ENCODE measurements at regions not wholly inside any gene's neighbourhood (a gene's known extent, or its start where the extent isn't known, plus 50 kb on each side); places are given as distances from the start of the nearest gene placed in this dataset.
"Not testable (repeated sequence)": the region's sequence is repeated elsewhere in the genome, so short reads cannot be mapped to it uniquely, and the experiment has no call there.

DNA sequence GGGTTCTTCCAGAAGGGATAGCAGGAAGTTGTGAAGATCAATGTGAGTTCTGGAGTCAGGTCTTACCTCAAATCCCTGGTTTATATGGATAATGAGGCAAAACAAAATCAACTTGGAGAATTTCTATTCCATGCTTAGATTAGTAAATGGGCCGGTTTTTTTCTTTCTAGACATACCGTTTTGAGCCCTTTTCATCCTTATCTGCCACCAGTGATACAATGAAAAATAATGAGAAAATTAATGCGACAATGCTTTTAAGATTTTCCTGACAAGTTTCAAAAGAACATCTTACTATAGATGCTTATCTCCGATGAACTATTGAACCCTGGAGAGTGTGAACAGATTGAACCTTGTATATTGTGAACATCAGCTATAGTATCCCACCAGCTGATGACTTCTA, 262.7 kb downstream of the BTG1 start:
- WGBS, 2 donors: 90 to 95% methylated on average over 4 of the region's 4 CpGs
- TF ChIP-seq POLR2AphosphoS5 (IDR thresholded peaks at IDR 0.05) (no peak), EP300 (IDR thresholded peaks at IDR 0.05) (no peak), POLR2A (IDR thresholded peaks at IDR 0.05) (no peak)
- TF ChIP-seq, protein P1, sequence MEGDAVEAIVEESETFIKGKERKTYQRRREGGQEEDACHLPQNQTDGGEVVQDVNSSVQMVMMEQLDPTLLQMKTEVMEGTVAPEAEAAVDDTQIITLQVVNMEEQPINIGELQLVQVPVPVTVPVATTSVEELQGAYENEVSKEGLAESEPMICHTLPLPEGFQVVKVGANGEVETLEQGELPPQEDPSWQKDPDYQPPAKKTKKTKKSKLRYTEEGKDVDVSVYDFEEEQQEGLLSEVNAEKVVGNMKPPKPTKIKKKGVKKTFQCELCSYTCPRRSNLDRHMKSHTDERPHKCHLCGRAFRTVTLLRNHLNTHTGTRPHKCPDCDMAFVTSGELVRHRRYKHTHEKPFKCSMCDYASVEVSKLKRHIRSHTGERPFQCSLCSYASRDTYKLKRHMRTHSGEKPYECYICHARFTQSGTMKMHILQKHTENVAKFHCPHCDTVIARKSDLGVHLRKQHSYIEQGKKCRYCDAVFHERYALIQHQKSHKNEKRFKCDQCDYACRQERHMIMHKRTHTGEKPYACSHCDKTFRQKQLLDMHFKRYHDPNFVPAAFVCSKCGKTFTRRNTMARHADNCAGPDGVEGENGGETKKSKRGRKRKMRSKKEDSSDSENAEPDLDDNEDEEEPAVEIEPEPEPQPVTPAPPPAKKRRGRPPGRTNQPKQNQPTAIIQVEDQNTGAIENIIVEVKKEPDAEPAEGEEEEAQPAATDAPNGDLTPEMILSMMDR (IDR thresholded peaks at IDR 0.05): no peak
- H3K27ac ChIP-seq: no peak overlapping the region
- no peaks in the 10 kb centered on the region for H3K36me3 ChIP-seq
- no peak for DNase-seq
- H3K9me3 ChIP-seq: no peaks in the 10 kb centered on the region
- H3K4me1 ChIP-seq: no peaks in the 10 kb centered on the region
- no peak overlapping the region for H3K4me3 ChIP-seq
- intact Hi-C loops (cut with DNase I): no loop called here
- H3K27me3 ChIP-seq: no peaks in the 10 kb centered on the region

DNA sequence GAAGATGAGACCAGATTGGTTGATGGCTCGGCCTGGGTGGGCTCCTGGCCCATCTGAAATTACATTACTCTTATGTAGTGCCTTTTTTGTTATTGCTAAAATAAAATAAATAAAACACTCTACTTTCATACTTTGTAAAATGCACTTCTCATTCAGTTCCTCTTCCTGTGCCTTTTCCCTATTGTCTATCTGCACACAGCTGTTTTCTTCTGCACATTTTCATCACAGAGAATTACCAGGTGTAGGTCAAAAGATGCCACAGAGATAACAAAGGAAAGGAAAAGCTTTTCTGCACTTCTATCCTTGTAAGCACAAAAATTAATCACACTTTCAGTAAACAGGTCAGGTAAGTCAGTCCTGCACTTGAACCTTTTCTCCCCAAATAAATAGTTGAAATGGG, 265.1 kb downstream of the BTG1 start:
- Histone ChIP-seq H3K9me3 (no peaks in the 10 kb centered on the region), H3K4me3 (no peak overlapping the region), H3K27ac (no peak overlapping the region), H3K4me1 (no peaks in the 10 kb centered on the region), H3K27me3 (no peaks in the 10 kb centered on the region), H3K36me3 (no peaks in the 10 kb centered on the region)
- TF ChIP-seq EP300 (IDR thresholded peaks at IDR 0.05) (no peak), POLR2A (IDR thresholded peaks at IDR 0.05) (no peak), POLR2AphosphoS5 (IDR thresholded peaks at IDR 0.05) (no peak)
- TF ChIP-seq, protein P1 (IDR thresholded peaks at IDR 0.05): no peak
- intact Hi-C loops (cut with DNase I): no loop called here
- no peak for DNase-seq
- whole genome bisulfite sequencing, 2 donors: 93 to 97% methylated on average over 1 of the region's 1 CpG

DNA sequence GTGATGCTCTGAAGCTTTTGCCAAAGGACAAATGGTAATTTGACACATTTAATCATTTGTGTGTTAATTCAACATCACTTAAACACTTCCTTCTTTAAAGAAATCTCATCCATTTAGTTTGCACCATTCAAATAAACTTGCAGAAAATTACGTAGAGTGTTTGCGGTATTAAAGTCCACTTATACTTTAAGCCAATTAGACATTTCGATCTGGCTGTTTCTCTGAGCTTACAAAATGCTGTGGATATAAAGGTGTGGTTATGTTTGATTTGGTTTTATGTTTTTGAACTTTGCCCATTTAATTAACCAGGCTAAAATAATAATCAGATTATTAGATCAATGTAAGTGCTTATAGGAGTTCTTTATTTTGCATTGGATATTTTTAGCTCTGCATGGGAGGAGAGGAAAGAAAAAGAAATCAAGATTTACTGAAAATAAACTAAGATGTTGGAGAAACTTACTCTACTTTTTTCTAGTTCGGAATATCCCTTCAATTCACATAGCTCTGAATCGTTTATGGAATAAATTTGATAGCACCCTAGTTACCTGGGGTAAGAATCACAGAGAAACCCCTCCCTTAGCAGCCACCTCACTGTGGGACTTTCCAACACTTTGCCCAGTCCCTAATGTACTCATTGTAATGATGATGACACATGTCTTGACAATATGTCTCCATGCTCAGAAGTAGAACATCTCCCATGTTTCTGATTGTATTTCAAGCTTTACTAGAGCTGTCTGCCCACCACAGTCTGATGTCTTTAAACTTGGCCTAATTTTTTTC, 268.0 kb downstream of the BTG1 start:
- H3K36me3 ChIP-seq: no peaks in the 10 kb centered on the region
- 26 to 68% methylated on average over 5 of the region's 5 CpGs for WGBS, 2 donors
- DNase-seq: no peak
- H3K4me1 ChIP-seq: no peaks in the 10 kb centered on the region
- intact Hi-C loops (cut with DNase I): no loop called here
- H3K9me3 ChIP-seq: no peaks in the 10 kb centered on the region
- TF ChIP-seq POLR2A (IDR thresholded peaks at IDR 0.05): no peak
- no peak for TF ChIP-seq POLR2AphosphoS5 (IDR thresholded peaks at IDR 0.05)
- no peak for TF ChIP-seq EP300 (IDR thresholded peaks at IDR 0.05)
- TF ChIP-seq, protein P1 (IDR thresholded peaks at IDR 0.05): no peak
- no peak overlapping the region for H3K27ac ChIP-seq
- H3K27me3 ChIP-seq: no peaks in the 10 kb centered on the region
- no peak overlapping the region for H3K4me3 ChIP-seq

DNA sequence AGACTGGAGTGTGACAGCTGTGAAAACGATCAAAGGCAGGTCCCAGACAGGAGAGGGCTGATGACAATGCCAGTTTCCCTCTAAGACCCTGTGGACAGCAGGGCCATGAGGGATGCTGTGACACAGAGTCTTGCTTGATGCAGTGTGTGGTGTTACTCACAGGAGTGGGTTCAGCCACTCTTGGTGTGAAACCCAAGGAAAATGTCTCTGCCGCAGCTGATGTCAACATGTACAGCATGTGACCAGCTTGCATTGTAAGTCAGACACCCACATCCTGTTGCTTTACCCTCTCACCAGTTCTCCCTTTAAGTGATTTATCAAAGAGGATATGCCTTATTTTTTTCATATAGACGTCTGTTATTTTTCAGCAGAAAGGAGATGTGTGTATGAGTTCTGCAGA, 268.6 kb downstream of the BTG1 start:
- no peak for TF ChIP-seq POLR2A (IDR thresholded peaks at IDR 0.05)
- TF ChIP-seq, protein P1 (IDR thresholded peaks at IDR 0.05): no peak
- peak in 1 of 4 donors; percentile 40 for TF ChIP-seq POLR2AphosphoS5 (IDR thresholded peaks at IDR 0.05)
- TF ChIP-seq EP300 (IDR thresholded peaks at IDR 0.05): no peak
- Histone ChIP-seq H3K4me1 (no peaks in the 10 kb centered on the region), H3K27me3 (no peaks in the 10 kb centered on the region), H3K9me3 (no peaks in the 10 kb centered on the region), H3K4me3 (no peak overlapping the region), H3K36me3 (no peaks in the 10 kb centered on the region), H3K27ac (no peak overlapping the region)
- intact Hi-C loops (cut with DNase I): no loop called here
- WGBS, 2 donors: 11 to 22% methylated on average over 3 of the region's 3 CpGs
- DNase-seq: peak; percentile 67

DNA sequence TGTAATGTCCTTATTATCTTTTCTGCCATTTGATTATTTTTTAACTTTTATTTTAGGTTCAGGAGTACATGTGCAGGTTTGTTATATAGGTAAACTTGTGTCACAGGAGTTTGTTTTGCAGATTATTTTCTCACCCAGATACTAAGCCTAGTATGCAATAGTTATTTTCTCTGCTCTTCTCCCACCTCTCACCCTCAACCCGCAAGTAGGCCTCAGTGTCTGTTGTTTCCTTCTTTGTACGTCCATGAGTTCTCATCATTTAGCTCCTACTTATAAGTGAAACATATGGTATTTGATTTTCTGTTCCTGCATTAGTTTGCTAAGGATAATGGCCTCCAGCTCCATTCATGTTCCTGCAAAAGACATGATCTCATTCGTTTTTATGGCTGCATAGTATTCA, 270.0 kb downstream of the BTG1 start:
- DNase-seq; H3K4me3 ChIP-seq; H3K27ac ChIP-seq; H3K9me3 ChIP-seq; H3K4me1 ChIP-seq; H3K36me3 ChIP-seq; H3K27me3 ChIP-seq; intact Hi-C loops (cut with DNase I): not testable (repeated sequence)
- WGBS, 2 donors: 84 to 92% methylated on average over 3 of the region's 3 CpGs

Data from sigmoid colon (tissue), 6 donors.